ENCODE measurements at regions not wholly inside any gene's neighbourhood (a gene's known extent, or its start where the extent isn't known, plus 50 kb on each side); places are given as distances from the start of the nearest gene placed in this dataset.

DNA sequence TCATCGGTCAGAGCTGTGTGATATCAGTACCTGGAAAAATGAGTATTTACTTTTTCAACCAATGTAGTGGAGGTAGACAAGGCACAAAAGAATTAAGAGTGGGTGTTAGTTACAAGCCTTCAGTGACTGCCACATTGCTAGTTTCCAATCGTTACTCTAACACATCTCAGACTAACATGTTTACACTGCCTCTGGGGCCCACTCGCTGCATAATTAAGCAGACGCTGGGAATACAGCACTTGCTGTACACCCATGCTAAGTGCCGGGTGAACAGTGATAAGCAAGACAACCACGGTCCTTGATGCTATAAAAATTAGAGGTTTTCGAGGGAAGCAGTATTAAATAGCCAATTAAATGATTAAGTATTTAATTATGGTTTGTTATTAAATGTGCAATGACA is 1147.6 kb downstream of the AACS start:
- H3K27me3 ChIP-seq (ENCODE audit: control insufficient read depth, insufficient read depth, low read length): no peaks in the 10 kb centered on the region
- TF ChIP-seq, protein P1, sequence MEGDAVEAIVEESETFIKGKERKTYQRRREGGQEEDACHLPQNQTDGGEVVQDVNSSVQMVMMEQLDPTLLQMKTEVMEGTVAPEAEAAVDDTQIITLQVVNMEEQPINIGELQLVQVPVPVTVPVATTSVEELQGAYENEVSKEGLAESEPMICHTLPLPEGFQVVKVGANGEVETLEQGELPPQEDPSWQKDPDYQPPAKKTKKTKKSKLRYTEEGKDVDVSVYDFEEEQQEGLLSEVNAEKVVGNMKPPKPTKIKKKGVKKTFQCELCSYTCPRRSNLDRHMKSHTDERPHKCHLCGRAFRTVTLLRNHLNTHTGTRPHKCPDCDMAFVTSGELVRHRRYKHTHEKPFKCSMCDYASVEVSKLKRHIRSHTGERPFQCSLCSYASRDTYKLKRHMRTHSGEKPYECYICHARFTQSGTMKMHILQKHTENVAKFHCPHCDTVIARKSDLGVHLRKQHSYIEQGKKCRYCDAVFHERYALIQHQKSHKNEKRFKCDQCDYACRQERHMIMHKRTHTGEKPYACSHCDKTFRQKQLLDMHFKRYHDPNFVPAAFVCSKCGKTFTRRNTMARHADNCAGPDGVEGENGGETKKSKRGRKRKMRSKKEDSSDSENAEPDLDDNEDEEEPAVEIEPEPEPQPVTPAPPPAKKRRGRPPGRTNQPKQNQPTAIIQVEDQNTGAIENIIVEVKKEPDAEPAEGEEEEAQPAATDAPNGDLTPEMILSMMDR (IDR thresholded peaks at IDR 0.05; ENCODE audit: insufficient read depth, low read depth, low read length): no peak
- no peak for DNase-seq (ENCODE audit: low read depth)
- POLR2A ChIA-PET: no interaction called here
- no peaks in the 10 kb centered on the region for H3K36me3 ChIP-seq (ENCODE audit: control insufficient read depth, insufficient read depth, low read length)
- CTCF ChIA-PET: no interaction called here
- no peak overlapping the region for H3K4me3 ChIP-seq (ENCODE audit: low read depth, low read length)

DNA sequence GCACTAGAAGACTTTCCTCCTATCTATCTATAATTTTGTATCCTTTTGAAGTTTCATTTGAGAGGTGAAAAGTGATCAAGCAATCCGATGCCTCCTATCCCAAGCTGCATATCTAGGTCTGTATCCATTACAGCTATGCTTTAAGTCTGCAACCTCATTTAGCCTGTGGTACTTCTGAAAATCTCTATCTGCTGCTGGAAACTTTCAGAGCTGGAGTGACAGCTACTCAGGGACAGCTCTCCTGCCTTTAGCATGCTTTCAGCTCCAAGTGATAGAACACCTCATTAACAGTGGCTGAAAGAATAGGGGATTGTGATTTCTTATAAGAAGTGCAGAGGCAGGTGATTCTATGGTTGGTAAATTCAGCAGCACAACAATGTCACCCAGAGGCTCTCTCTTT is 1153.5 kb downstream of the AACS start:
- Histone ChIP-seq H3K36me3 (ENCODE audit: control insufficient read depth, insufficient read depth, low read length) (no peaks in the 10 kb centered on the region), H3K4me3 (ENCODE audit: low read depth, low read length) (no peak overlapping the region), H3K27me3 (ENCODE audit: control insufficient read depth, insufficient read depth, low read length) (no peaks in the 10 kb centered on the region)
- no peak for DNase-seq (ENCODE audit: low read depth)
- TF ChIP-seq, protein P1 (IDR thresholded peaks at IDR 0.05; ENCODE audit: insufficient read depth, low read depth, low read length): no peak
- POLR2A ChIA-PET: no interaction called here
- CTCF ChIA-PET: no interaction called here

DNA sequence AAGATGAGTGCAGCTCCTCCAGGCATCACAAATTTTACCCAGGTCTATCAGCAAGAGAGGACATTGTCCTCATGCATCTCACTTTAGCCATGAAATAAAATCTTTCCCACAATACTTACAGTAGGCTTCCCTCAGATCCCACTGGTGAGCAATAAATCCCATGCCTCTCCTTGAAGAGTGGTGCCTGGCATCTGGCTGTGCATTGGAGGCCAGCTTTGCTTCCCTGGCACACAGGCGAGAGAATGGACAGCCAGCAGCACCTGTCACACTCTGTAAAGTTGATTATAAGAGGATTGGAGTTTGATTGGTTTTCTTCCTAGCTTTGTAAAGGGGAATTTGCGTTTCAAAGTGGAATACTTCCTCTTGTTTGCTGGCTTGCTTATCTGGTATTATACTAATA is 1153.9 kb downstream of the AACS start:
- Histone ChIP-seq H3K36me3 (ENCODE audit: control insufficient read depth, insufficient read depth, low read length) (no peaks in the 10 kb centered on the region), H3K4me3 (ENCODE audit: low read depth, low read length) (no peak overlapping the region), H3K27me3 (ENCODE audit: control insufficient read depth, insufficient read depth, low read length) (no peaks in the 10 kb centered on the region)
- CTCF ChIA-PET: no interaction called here
- DNase-seq (ENCODE audit: low read depth): no peak
- TF ChIP-seq, protein P1 (IDR thresholded peaks at IDR 0.05; ENCODE audit: insufficient read depth, low read depth, low read length): no peak
- POLR2A ChIA-PET: no interaction called here

DNA sequence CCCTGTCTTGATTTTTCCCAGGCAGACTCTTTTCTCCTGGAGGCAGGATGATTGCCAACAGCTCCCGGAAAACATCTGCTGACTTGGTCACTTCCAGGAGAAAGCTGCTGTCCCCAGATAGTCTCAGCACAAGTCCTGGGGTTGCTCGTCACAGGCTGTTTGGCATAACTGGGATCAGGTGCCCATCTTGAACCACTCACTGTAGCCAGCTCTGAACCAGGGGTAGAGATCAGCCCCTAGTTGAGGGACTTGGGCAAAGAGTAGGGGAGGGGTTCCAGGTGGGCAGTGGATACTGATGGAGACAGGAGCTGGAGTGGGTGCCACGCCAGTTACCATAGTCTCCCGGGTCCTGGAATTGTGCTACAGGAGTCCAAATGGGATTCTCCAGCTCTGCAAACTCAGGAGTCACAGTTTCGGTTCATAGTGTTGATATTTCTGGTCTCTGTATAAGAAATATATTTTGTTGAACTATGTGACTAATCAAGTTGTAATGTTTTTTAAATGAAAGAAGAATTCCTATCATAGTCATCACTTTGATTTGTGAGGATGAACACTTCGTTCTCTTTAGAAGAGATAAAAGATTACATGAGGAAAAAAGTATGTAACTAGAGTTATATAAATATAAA is 1154.5 kb downstream of the AACS start:
- POLR2A ChIA-PET: no interaction called here
- H3K36me3 ChIP-seq (ENCODE audit: control insufficient read depth, insufficient read depth, low read length): no peaks in the 10 kb centered on the region
- CTCF ChIA-PET: no interaction called here
- no peaks in the 10 kb centered on the region for H3K27me3 ChIP-seq (ENCODE audit: control insufficient read depth, insufficient read depth, low read length)
- DNase-seq (ENCODE audit: low read depth): no peak
- H3K4me3 ChIP-seq (ENCODE audit: low read depth, low read length): no peak overlapping the region
- TF ChIP-seq, protein P1 (IDR thresholded peaks at IDR 0.05; ENCODE audit: insufficient read depth, low read depth, low read length): no peak

DNA sequence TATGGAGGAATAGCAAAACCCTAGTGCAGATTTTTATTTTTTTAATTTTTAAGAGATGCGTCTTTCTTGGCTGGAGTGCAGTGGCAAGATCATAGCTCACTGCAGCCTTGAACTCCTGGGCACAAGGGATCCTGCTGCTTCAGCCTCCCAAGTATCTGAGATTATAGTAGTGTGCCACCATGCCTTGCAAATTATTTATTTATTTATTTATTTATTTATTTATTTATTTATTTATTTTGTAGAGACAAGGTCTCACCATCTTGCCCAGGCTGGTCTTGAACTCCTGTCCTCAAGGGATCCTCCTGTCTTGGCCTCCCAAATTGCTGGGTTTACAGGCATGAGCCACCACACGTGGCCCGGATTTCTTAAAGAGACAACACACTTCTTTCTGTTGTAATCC is 1158.8 kb downstream of the AACS start:
- ChIA-PET POLR2A (no interaction called here), CTCF (no interaction called here)
- Histone ChIP-seq H3K4me3 (ENCODE audit: low read depth, low read length) (no peak overlapping the region), H3K27me3 (ENCODE audit: control insufficient read depth, insufficient read depth, low read length) (no peaks in the 10 kb centered on the region), H3K36me3 (ENCODE audit: control insufficient read depth, insufficient read depth, low read length) (no peaks in the 10 kb centered on the region)
- TF ChIP-seq, protein P1 (IDR thresholded peaks at IDR 0.05; ENCODE audit: insufficient read depth, low read depth, low read length): no peak
- no peak for DNase-seq (ENCODE audit: low read depth)
